OCI-LY1 (cell line): ENCODE measurements at regions not wholly inside any gene's neighbourhood (a gene's known extent, or its start where the extent isn't known, plus 50 kb on each side); places are given as distances from the start of the nearest gene placed in this dataset.

Experiments
- CTCF ChIP-seq: fragments of 200-600 bp; sonication (generic), shearing (Covaris generic); IDR thresholded peaks from 2 replicates; pipeline ENCODE4 v1.5.1; 2017; ENCODE audit warnings: mild to moderate bottlenecking, antibody characterized with exemption, low read length, moderate library complexity, mixed read lengths
- EZH2 ChIP-seq: fragments of 200-600 bp; sonication (generic), shearing (Covaris generic); IDR thresholded peaks from 2 replicates; pipeline ENCODE4 v1.8.0; 2017; ENCODE audit warnings: borderline replicate concordance, mixed run types, mild to moderate bottlenecking, antibody characterized with exemption, low read length, moderate library complexity, mixed read lengths

- TF ChIP-seq CTCF (no peak), EZH2 (no peak)
These were observed 172.8 kb downstream of the BCL11B start for GRCh38 chr14:99099051-99099787.
